ENCODE measurements at regions not wholly inside any gene's neighbourhood (a gene's known extent, or its start where the extent isn't known, plus 50 kb on each side); places are given as distances from the start of the nearest gene placed in this dataset.
"Not testable (repeated sequence)": the region's sequence is repeated elsewhere in the genome, so short reads cannot be mapped to it uniquely, and the experiment has no call there.

GRCh38 chr10:8344756-8345155 lies 290.3 kb downstream of the GATA3 start:
- no peak for DNase-seq (ENCODE audit: low spot score)

GRCh38 chr10:8346861-8347260 lies 292.4 kb downstream of the GATA3 start:
- no peak for DNase-seq (ENCODE audit: low spot score)

- DNase-seq (ENCODE audit: low spot score) = not testable (repeated sequence)
These were observed 293.1 kb downstream of the GATA3 start for GRCh38 chr10:8347614-8348013.

- no peak for DNase-seq (ENCODE audit: low spot score)
These were observed 295.2 kb downstream of the GATA3 start for GRCh38 chr10:8349610-8350249.

- DNase-seq (ENCODE audit: low spot score) = no peak
These were observed 295.9 kb downstream of the GATA3 start for GRCh38 chr10:8350250-8350967.

GRCh38 chr10:8352171-8353075 lies 297.9 kb downstream of the GATA3 start:
- DNase-seq (ENCODE audit: low spot score) = no peak

- DNase-seq (ENCODE audit: low spot score) = no peak
These were observed 301.8 kb downstream of the GATA3 start for GRCh38 chr10:8356283-8356682.

GRCh38 chr10:8359467-8359866 lies 305.0 kb downstream of the GATA3 start:
- no peak for DNase-seq (ENCODE audit: low spot score)

- no peak for DNase-seq (ENCODE audit: low spot score)
These were observed 305.9 kb downstream of the GATA3 start for GRCh38 chr10:8360365-8360764.

- DNase-seq (ENCODE audit: low spot score) = no peak
These were observed 306.5 kb downstream of the GATA3 start for GRCh38 chr10:8360814-8361509.

GRCh38 chr10:8361510-8361844 lies 307.0 kb downstream of the GATA3 start:
- no peak for DNase-seq (ENCODE audit: low spot score)

- DNase-seq (ENCODE audit: low spot score) = no peak
These were observed 311.7 kb downstream of the GATA3 start for GRCh38 chr10:8365935-8366911.

- DNase-seq (ENCODE audit: low spot score) = not testable (repeated sequence)
These were observed 313.4 kb downstream of the GATA3 start for GRCh38 chr10:8367672-8368411.

- DNase-seq (ENCODE audit: low spot score) = no peak
These were observed 315.2 kb downstream of the GATA3 start for GRCh38 chr10:8369666-8370065.

GRCh38 chr10:8374334-8374733 lies 319.8 kb downstream of the GATA3 start:
- no peak for DNase-seq (ENCODE audit: low spot score)

- DNase-seq (ENCODE audit: low spot score) = no peak
These were observed 320.6 kb downstream of the GATA3 start for GRCh38 chr10:8375137-8375536.

- DNase-seq (ENCODE audit: low spot score) = no peak
These were observed 323.9 kb downstream of the GATA3 start for GRCh38 chr10:8378198-8378983.

GRCh38 chr10:8379906-8380832 lies 325.7 kb downstream of the GATA3 start:
- DNase-seq (ENCODE audit: low spot score) = no peak
